GM12878 (cell line): ENCODE measurements at regions not wholly inside any gene's neighbourhood (a gene's known extent, or its start where the extent isn't known, plus 50 kb on each side); places are given as distances from the start of the nearest gene placed in this dataset.

Experiments
- ATAC-seq: fragments of 200-7000 bp; cut with Tn5 transposase; 3 replicates; pipeline ENCODE4 v1.9.1; 2020; ENCODE audit warnings: mild to moderate bottlenecking, moderate library complexity
- BruUV-seq: library from RNA; stranded (reverse); fragments of 400-500 nt; replicated peaks from 2 replicates; lab custom pipeline; 2021; lab: Mats Ljungman, UMichigan
- CTCF ChIA-PET: fragments of 300-600 bp; sonication (Branson Sonifier 250); formaldehyde crosslinking; extraction: SDS; loops from one replicate; lab custom pipeline; 2021; ENCODE audit warnings: inconsistent platforms; lab: Yijun Ruan, JAX
- POLR2A ChIA-PET: fragments of 350-600 bp; formaldehyde crosslinking; extraction: SDS; loops from one replicate; lab custom pipeline; 2021; ENCODE audit warnings: inconsistent platforms; lab: Charles Lee
- RAD21 ChIA-PET: fragments of 300-600 bp; sonication (Branson Sonifier 250); formaldehyde crosslinking; loops from one replicate; lab custom pipeline; 2023; ENCODE audit warnings: antibody characterized with exemption; ENCODE audit not compliant: unreplicated experiment; lab: Charles Lee
- SMC1A ChIA-PET: fragments of 300-600 bp; sonication (Branson Sonifier 250); formaldehyde crosslinking; loops from one replicate; lab custom pipeline; 2023; ENCODE audit not compliant: unreplicated experiment, uncharacterized antibody; lab: Charles Lee
- DNase-seq: peaks from one replicate; pipeline ENCODE4 v3.0.0-alpha.2; 2011; ENCODE audit warnings: low read depth, low spot score
- FAIRE-seq: peaks from 3 replicates; lab custom pipeline; 2011; peaks lifted over from hg19 to GRCh38; lab: Jason Lieb, UNC
- H2AFZ ChIP-seq: 2 replicates; pipeline ENCODE4 v1.6.0; 2011; ENCODE audit warnings: low read depth, low read length, control low read depth; ENCODE audit not compliant: control insufficient read depth
- H3K27ac ChIP-seq: 2 replicates; pipeline ENCODE4 v1.5.1; 2011; ENCODE audit warnings: control low read depth; ENCODE audit not compliant: control insufficient read depth, insufficient read depth
- H3K27me3 ChIP-seq, 2 experiments: replicated peaks in 1 of 2; 2 replicates each; pipeline versions ENCODE4 v1.6.0 to v1.6.1; 2011; ENCODE audit warnings: low read length in 1 of 2; ENCODE audit not compliant: control insufficient read depth in 2 of 2, insufficient read depth in 2 of 2
- H3K36me3 ChIP-seq, 2 experiments: 2 replicates each; pipeline ENCODE4 v1.5.1; 2011; ENCODE audit warnings: low read length in 1 of 2; ENCODE audit not compliant: control insufficient read depth in 2 of 2, insufficient read depth in 2 of 2
- H3K4me1 ChIP-seq: 2 replicates; pipeline ENCODE4 v1.6.1; 2011; ENCODE audit warnings: mild to moderate bottlenecking, low read length, moderate library complexity, mixed read lengths; ENCODE audit not compliant: control insufficient read depth, insufficient read depth
- H3K4me2 ChIP-seq: 2 replicates; pipeline ENCODE4 v1.6.0; 2011; ENCODE audit warnings: control low read depth; ENCODE audit not compliant: control insufficient read depth, insufficient read depth
- H3K4me3 ChIP-seq: fragments of 200-600 bp; sonication (generic); 2 replicates; pipeline ENCODE4 v1.5.1; 2016
- H3K79me2 ChIP-seq: 2 replicates; pipeline ENCODE4 v1.6.0; 2011; ENCODE audit warnings: low read length; ENCODE audit not compliant: control insufficient read depth, insufficient read depth
- H3K9ac ChIP-seq: 2 replicates; pipeline ENCODE4 v1.8.0; 2011; ENCODE audit warnings: low read length, control low read depth, mixed read lengths; ENCODE audit not compliant: control insufficient read depth, insufficient read depth
- H3K9me3 ChIP-seq: replicated peaks from 3 replicates; pipeline ENCODE4 v1.5.1; 2011; ENCODE audit warnings: mild to moderate bottlenecking, low read length; ENCODE audit not compliant: control insufficient read depth, insufficient read depth
- H4K20me1 ChIP-seq: 2 replicates; pipeline ENCODE4 v1.6.0; 2011; ENCODE audit not compliant: control insufficient read depth, insufficient read depth
- BMI1 ChIP-seq: fragments of 450-650 bp; IDR thresholded peaks from 2 replicates; pipeline ENCODE4 v1.6.1; 2016; ENCODE audit warnings: mild to moderate bottlenecking, moderate library complexity, borderline replicate concordance
- CHD4 ChIP-seq: fragments of 200-600 bp; sonication (generic); IDR thresholded peaks from 2 replicates; pipeline ENCODE4 v1.6.1; 2016; ENCODE audit warnings: mild to moderate bottlenecking
- CREM ChIP-seq: IDR thresholded peaks from 2 replicates; pipeline ENCODE4 v1.6.1; 2014; ENCODE audit warnings: antibody characterized with exemption, low read depth
- EED ChIP-seq: sonication (generic); IDR thresholded peaks from 2 replicates; pipeline ENCODE4 v1.6.1; 2016; ENCODE audit warnings: antibody characterized with exemption, low read depth
- EZH2 ChIP-seq: IDR thresholded peaks from 2 replicates; pipeline ENCODE4 v1.6.1; 2012; ENCODE audit warnings: low read depth, mild to moderate bottlenecking, control low read depth, inconsistent platforms, low read length, borderline replicate concordance; ENCODE audit not compliant: control insufficient read depth
- FOXM1 ChIP-seq: IDR thresholded peaks from 2 replicates; pipeline ENCODE4 v1.6.1; 2012; ENCODE audit warnings: low read depth, mild to moderate bottlenecking, inconsistent platforms, low read length, moderate library complexity
- IKZF2 ChIP-seq, 2 experiments: fragments of 450-650 bp; IDR thresholded peaks; 2 replicates each; pipeline ENCODE4 v1.6.1; 2017; ENCODE audit warnings: mild to moderate bottlenecking in 2 of 2, moderate library complexity in 2 of 2
- NFIC ChIP-seq: IDR thresholded peaks from 2 replicates; pipeline ENCODE4 v1.6.1; 2012; ENCODE audit warnings: low read depth, mild to moderate bottlenecking, inconsistent platforms, low read length, moderate library complexity
- NR2C1 ChIP-seq: fragments of 450-650 bp; IDR thresholded peaks from 2 replicates; pipeline ENCODE4 v1.6.1; 2017; ENCODE audit warnings: antibody characterized with exemption, mild to moderate bottlenecking, moderate library complexity
- POLR2AphosphoS5 ChIP-seq: IDR thresholded peaks from 2 replicates; pipeline ENCODE4 v1.6.1; 2011; ENCODE audit warnings: mild to moderate bottlenecking, low read length, inconsistent platforms
- YBX1 ChIP-seq: fragments of 450-650 bp; IDR thresholded peaks from 2 replicates; pipeline ENCODE4 v1.6.1; 2016; ENCODE audit warnings: antibody characterized with exemption
- ZNF217 ChIP-seq: fragments of 450-650 bp; IDR thresholded peaks from 2 replicates; pipeline ENCODE4 v1.6.1; 2017; ENCODE audit warnings: antibody characterized with exemption, mild to moderate bottlenecking
- ZNF384 ChIP-seq: IDR thresholded peaks from 2 replicates; pipeline ENCODE4 v1.6.1; 2012; ENCODE audit warnings: low read depth, mild to moderate bottlenecking, low read length, improper control_type of control experiment, borderline replicate concordance
- WGBS: methylation state at CpG from one replicate; pipeline ENCODE4 v1.1.6; 2016; ENCODE audit warnings: low lambda C conversion rate; ENCODE audit not compliant: insufficient replicate concordance, insufficient coverage; ENCODE audit errors: missing lambda C conversion rate; 5-methylcytosine and 5-hydroxymethylcytosine counted together
- in situ Hi-C: fragments of 300-500 bp; cut with MboI; formaldehyde crosslinking; loops from 9 replicates; pipeline ENCODE4 v1.14.3; 2018; ENCODE audit warnings: mixed read lengths
- intact Hi-C: fragments of 100-400 bp; cut with micrococcal nuclease; formaldehyde crosslinking; loops from one replicate; pipeline ENCODE4 v1.14.2; 2022; ENCODE audit not compliant: unreplicated experiment
- TF ChIP-seq, protein P1 (sequence below): IDR thresholded peaks from 2 replicates; pipeline ENCODE4 v1.6.1; 2012; ENCODE audit warnings: mild to moderate bottlenecking, low read depth, low read length
- TF ChIP-seq, protein P2 (sequence below): fragments of 450-650 bp; IDR thresholded peaks from 2 replicates; pipeline ENCODE4 v1.6.1; 2017; ENCODE audit warnings: antibody characterized with exemption, mild to moderate bottlenecking, moderate library complexity
- TF ChIP-seq, protein P3 (sequence below): fragments of 450-650 bp; formaldehyde crosslinking; IDR thresholded peaks from 2 replicates; pipeline ENCODE4 v1.4.0; 2020; ENCODE audit warnings: mild to moderate bottlenecking, moderate library complexity

DNA sequence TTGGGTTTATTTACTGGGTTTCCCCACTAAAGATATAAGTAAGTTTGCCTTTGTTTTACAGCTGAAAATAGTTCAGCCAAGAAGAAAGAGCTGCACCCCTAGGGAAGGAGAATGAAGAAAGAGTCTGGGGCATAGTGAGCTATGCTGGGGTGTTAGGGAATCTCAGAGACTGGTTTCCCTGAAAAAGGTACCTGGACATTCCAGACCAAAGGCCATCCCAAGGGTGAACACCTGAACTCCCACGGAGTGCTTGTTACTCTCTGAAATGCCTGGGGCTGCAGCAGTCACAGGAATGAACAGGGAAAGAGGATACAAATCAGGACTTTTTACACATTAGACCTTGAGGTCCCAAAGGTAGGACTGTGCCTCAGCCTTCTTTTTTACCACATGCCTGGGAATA is 337.6 kb upstream of the SLC10A2 start:
- no peak overlapping the region for H3K4me3 ChIP-seq
- H3K9me3 ChIP-seq = no peaks in the 10 kb centered on the region
- TF ChIP-seq CREM (no peak), EZH2 (no peak), NR2C1 (no peak), BMI1 (no peak), EED (no peak), CHD4 (no peak), NFIC (no peak), FOXM1 (no peak), ZNF217 (no peak), POLR2AphosphoS5 (no peak), ZNF384 (no peak), IKZF2 (IDR thresholded peaks at IDR 0.05) (no peak), YBX1 (no peak)
- TF ChIP-seq, protein P1, sequence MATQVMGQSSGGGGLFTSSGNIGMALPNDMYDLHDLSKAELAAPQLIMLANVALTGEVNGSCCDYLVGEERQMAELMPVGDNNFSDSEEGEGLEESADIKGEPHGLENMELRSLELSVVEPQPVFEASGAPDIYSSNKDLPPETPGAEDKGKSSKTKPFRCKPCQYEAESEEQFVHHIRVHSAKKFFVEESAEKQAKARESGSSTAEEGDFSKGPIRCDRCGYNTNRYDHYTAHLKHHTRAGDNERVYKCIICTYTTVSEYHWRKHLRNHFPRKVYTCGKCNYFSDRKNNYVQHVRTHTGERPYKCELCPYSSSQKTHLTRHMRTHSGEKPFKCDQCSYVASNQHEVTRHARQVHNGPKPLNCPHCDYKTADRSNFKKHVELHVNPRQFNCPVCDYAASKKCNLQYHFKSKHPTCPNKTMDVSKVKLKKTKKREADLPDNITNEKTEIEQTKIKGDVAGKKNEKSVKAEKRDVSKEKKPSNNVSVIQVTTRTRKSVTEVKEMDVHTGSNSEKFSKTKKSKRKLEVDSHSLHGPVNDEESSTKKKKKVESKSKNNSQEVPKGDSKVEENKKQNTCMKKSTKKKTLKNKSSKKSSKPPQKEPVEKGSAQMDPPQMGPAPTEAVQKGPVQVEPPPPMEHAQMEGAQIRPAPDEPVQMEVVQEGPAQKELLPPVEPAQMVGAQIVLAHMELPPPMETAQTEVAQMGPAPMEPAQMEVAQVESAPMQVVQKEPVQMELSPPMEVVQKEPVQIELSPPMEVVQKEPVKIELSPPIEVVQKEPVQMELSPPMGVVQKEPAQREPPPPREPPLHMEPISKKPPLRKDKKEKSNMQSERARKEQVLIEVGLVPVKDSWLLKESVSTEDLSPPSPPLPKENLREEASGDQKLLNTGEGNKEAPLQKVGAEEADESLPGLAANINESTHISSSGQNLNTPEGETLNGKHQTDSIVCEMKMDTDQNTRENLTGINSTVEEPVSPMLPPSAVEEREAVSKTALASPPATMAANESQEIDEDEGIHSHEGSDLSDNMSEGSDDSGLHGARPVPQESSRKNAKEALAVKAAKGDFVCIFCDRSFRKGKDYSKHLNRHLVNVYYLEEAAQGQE = no peak
- TF ChIP-seq, protein P2, sequence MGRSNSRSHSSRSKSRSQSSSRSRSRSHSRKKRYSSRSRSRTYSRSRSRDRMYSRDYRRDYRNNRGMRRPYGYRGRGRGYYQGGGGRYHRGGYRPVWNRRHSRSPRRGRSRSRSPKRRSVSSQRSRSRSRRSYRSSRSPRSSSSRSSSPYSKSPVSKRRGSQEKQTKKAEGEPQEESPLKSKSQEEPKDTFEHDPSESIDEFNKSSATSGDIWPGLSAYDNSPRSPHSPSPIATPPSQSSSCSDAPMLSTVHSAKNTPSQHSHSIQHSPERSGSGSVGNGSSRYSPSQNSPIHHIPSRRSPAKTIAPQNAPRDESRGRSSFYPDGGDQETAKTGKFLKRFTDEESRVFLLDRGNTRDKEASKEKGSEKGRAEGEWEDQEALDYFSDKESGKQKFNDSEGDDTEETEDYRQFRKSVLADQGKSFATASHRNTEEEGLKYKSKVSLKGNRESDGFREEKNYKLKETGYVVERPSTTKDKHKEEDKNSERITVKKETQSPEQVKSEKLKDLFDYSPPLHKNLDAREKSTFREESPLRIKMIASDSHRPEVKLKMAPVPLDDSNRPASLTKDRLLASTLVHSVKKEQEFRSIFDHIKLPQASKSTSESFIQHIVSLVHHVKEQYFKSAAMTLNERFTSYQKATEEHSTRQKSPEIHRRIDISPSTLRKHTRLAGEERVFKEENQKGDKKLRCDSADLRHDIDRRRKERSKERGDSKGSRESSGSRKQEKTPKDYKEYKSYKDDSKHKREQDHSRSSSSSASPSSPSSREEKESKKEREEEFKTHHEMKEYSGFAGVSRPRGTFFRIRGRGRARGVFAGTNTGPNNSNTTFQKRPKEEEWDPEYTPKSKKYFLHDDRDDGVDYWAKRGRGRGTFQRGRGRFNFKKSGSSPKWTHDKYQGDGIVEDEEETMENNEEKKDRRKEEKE = no peak
- TF ChIP-seq, protein P3, sequence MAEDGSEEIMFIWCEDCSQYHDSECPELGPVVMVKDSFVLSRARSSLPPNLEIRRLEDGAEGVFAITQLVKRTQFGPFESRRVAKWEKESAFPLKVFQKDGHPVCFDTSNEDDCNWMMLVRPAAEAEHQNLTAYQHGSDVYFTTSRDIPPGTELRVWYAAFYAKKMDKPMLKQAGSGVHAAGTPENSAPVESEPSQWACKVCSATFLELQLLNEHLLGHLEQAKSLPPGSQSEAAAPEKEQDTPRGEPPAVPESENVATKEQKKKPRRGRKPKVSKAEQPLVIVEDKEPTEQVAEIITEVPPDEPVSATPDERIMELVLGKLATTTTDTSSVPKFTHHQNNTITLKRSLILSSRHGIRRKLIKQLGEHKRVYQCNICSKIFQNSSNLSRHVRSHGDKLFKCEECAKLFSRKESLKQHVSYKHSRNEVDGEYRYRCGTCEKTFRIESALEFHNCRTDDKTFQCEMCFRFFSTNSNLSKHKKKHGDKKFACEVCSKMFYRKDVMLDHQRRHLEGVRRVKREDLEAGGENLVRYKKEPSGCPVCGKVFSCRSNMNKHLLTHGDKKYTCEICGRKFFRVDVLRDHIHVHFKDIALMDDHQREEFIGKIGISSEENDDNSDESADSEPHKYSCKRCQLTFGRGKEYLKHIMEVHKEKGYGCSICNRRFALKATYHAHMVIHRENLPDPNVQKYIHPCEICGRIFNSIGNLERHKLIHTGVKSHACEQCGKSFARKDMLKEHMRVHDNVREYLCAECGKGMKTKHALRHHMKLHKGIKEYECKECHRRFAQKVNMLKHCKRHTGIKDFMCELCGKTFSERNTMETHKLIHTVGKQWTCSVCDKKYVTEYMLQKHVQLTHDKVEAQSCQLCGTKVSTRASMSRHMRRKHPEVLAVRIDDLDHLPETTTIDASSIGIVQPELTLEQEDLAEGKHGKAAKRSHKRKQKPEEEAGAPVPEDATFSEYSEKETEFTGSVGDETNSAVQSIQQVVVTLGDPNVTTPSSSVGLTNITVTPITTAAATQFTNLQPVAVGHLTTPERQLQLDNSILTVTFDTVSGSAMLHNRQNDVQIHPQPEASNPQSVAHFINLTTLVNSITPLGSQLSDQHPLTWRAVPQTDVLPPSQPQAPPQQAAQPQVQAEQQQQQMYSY = no peak
- no peak for ATAC-seq
- ChIA-PET POLR2A (no interaction called here), SMC1A (no interaction called here), RAD21 (no interaction called here), CTCF (no interaction called here)
- FAIRE-seq = no peak
- H3K27ac ChIP-seq = no peak overlapping the region
- no peak overlapping the region for H3K9ac ChIP-seq
- H3K27me3 ChIP-seq = no peaks in the 10 kb centered on the region
- H4K20me1 ChIP-seq = no peaks in the 10 kb centered on the region
- no peak overlapping the region for H3K4me2 ChIP-seq
- 0% methylated on average over 1 of the region's 1 CpG for WGBS
- in situ Hi-C loops = no loop called here
- no peak for DNase-seq
- H3K4me1 ChIP-seq = no peaks in the 10 kb centered on the region
- no TSS peak for BruUV-seq
- no peaks in the 10 kb centered on the region for H3K79me2 ChIP-seq
- no peak overlapping the region for H2AFZ ChIP-seq
- no peaks in the 10 kb centered on the region for H3K36me3 ChIP-seq
- intact Hi-C loops = no loop called here
